ENCODE measurements at regions not wholly inside any gene's neighbourhood (a gene's known extent, or its start where the extent isn't known, plus 50 kb on each side); places are given as distances from the start of the nearest gene placed in this dataset.

DNA sequence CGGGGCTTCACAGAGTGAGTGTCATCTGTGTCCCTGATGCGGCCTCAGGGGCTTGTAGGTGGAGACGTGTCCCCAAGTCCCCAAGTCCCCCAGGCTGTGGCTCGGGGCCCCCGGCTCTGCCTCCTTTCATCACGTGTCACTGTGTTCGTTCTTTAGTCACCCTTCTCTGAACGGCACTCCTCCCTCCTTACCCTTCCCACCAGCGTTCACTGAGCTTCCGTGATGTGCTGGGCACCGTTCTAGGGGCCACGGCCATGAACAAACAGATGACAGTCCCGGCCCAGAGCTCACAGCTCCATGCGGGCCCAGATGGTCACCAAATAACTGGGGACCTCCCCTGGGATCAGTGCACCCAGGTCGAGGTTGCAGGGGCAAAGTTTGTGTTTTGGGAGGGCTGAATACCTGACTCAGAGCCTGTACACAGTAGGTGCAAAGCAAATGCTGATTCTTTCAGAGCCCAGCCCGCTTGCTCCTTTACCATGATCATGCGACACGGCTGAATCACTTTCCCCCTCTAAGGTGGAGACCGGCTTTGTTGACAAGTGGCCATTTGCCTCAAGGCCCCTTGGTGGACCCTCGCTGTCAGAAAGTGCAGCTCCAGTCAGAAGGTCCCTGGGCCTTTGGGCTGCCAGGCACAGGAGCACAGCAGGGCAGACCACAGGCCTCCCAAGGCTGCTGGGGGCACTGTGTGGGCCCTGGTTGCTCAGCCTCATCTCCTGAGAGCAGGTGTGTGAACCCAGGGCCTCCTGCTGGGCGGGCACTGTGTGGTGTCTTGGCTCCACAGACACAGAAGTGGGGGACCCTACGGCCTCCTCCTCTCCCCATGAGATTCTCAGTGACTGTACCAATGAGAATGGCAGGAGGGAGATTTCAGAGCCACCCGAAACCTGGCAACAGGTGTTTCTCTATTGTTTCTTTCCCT is 592.5 kb downstream of the PTPRU start:
- DNase-seq (ENCODE audit: low read depth) = no peak
- H3K4me3 ChIP-seq (replicated peaks; ENCODE audit: low read depth, low read length) = no peak overlapping the region
- TF ChIP-seq, protein P1, sequence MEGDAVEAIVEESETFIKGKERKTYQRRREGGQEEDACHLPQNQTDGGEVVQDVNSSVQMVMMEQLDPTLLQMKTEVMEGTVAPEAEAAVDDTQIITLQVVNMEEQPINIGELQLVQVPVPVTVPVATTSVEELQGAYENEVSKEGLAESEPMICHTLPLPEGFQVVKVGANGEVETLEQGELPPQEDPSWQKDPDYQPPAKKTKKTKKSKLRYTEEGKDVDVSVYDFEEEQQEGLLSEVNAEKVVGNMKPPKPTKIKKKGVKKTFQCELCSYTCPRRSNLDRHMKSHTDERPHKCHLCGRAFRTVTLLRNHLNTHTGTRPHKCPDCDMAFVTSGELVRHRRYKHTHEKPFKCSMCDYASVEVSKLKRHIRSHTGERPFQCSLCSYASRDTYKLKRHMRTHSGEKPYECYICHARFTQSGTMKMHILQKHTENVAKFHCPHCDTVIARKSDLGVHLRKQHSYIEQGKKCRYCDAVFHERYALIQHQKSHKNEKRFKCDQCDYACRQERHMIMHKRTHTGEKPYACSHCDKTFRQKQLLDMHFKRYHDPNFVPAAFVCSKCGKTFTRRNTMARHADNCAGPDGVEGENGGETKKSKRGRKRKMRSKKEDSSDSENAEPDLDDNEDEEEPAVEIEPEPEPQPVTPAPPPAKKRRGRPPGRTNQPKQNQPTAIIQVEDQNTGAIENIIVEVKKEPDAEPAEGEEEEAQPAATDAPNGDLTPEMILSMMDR (IDR thresholded peaks at IDR 0.05; ENCODE audit: low read length, missing control alignments) = no peak

DNA sequence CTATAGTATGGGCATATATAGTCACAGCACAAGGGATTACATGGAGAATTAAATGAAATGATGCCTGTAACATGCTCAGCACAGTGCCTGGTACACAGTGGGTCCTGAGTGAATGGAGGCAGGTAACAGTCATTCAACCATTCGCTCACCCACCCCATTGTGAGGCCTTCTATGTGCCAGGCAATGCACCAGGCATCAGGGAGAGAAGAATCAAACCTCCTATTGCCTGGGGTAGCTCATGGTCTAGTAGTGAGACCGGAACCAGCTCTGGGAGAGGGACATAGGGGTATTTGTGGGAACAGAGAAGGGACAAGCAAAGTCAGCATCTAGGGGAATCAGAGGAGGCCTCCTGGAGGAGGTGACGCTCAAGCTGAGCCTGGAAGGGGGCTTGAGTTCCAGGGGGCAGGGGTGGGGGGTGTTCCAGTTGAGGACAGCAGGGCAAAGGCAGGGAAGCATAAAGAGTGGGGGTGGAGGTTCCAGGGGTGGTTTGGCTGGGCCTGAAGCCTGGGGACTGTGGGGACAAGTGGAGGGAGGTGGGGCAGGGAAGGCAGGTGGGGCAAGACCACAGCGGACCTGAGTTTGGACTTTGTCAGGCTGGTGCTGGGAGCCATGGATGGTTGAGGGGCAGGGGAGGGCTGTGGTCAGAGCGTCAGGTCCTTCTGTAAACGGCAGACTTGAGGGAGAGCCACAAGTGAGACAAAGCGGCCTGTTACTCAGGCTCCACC is 591.6 kb downstream of the PTPRU start:
- no peak for DNase-seq (ENCODE audit: low read depth)
- TF ChIP-seq, protein P1 (IDR thresholded peaks at IDR 0.05; ENCODE audit: low read length, missing control alignments) = no peak
- no peak overlapping the region for H3K4me3 ChIP-seq (replicated peaks; ENCODE audit: low read depth, low read length)

GRCh38 chr1:29827237-29827750 is 591.0 kb downstream of the PTPRU start:
- no peak overlapping the region for H3K4me3 ChIP-seq (replicated peaks; ENCODE audit: low read depth, low read length)
- DNase-seq (ENCODE audit: low read depth) = no peak
- TF ChIP-seq, protein P1 (IDR thresholded peaks at IDR 0.05; ENCODE audit: low read length, missing control alignments) = no peak

- DNase-seq (ENCODE audit: low read depth) = no peak
- H3K4me3 ChIP-seq (replicated peaks; ENCODE audit: low read depth, low read length) = no peak overlapping the region
- TF ChIP-seq, protein P1 (IDR thresholded peaks at IDR 0.05; ENCODE audit: low read length, missing control alignments) = no peak
Observed at GRCh38 chr1:29826646-29827045, 590.3 kb downstream of the PTPRU start.

DNA sequence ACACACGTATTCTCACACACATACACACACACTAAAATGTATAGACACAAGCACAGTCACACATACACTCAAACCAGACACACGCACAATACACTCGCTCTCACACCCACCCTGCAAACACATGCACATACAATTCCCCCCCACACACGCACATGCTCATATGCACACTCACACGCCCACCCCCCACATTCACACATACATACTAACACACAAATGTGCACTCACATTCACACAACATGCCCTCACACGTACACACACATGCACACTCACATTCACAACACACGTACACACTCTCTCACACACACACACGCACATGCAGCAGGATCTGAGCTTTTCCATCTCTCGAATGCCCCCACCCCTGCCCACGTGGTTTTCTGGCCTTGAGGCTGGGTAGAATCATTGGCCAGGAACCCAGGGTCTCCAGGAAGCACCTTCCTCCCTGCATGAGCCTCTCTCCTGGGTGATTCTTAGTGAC is 589.7 kb downstream of the PTPRU start:
- H3K4me3 ChIP-seq (replicated peaks; ENCODE audit: low read depth, low read length) = no peak overlapping the region
- no peak for DNase-seq (ENCODE audit: low read depth)
- TF ChIP-seq, protein P1 (IDR thresholded peaks at IDR 0.05; ENCODE audit: low read length, missing control alignments) = no peak

DNA sequence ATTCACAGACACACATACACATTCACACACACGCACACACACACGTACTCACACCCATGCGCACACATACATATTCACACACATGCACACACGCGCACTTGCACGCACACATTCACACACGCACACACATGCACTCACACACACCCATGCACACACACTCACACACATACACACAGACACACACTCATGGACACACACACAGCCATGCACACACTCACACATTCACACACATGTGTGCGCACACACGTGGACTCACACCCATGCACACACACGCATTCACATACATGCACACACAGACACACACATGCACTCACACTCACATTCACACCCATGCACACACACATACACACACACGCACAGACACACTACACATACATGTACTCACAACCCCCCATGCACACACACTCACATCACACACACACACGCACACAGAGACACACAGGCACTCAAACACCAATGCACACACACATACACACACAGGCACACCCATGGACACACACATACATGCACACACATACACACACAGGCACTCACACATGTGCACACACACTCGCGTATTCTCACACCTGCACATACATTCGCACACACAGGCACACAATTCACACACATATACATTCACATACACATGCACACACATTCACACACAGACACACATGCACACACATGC is 589.1 kb downstream of the PTPRU start:
- H3K4me3 ChIP-seq (replicated peaks; ENCODE audit: low read depth, low read length) = no peak overlapping the region
- DNase-seq (ENCODE audit: low read depth) = no peak
- TF ChIP-seq, protein P1 (IDR thresholded peaks at IDR 0.05; ENCODE audit: low read length, missing control alignments) = no peak

Data from fibroblast of pulmonary artery (primary cell).